Dermis blood vessel endothelial cell (primary cell): ENCODE measurements at regions not wholly inside any gene's neighbourhood (a gene's known extent, or its start where the extent isn't known, plus 50 kb on each side); places are given as distances from the start of the nearest gene placed in this dataset.

Experiments used
- DNase-seq: peaks from one replicate; pipeline ENCODE4 v3.0.0; 2010

- no peak for DNase-seq
Measured at GRCh38 chr11:129590753-129591475, 215.3 kb downstream of the BARX2 start.

GRCh38 chr11:129591527-129591926 is 215.9 kb downstream of the BARX2 start:
- no peak for DNase-seq

- no peak for DNase-seq
Measured at GRCh38 chr11:129592191-129592590, 216.5 kb downstream of the BARX2 start.

- no peak for DNase-seq
Measured at GRCh38 chr11:129593098-129593497, 217.4 kb downstream of the BARX2 start.

GRCh38 chr11:129595038-129595962 is 219.7 kb downstream of the BARX2 start:
- DNase-seq, result no peak

- no peak for DNase-seq
Measured at GRCh38 chr11:129596351-129596750, 219.3 kb upstream of the TMEM45B start.

GRCh38 chr11:129598378-129598777 is 217.3 kb upstream of the TMEM45B start:
- no peak for DNase-seq

- DNase-seq, result no peak
Measured at GRCh38 chr11:129605815-129606214, 209.8 kb upstream of the TMEM45B start.

- DNase-seq, result no peak
Measured at GRCh38 chr11:129608711-129609110, 206.9 kb upstream of the TMEM45B start.

- no peak for DNase-seq
Measured at GRCh38 chr11:129610125-129610524, 205.5 kb upstream of the TMEM45B start.

GRCh38 chr11:129610545-129610944 is 205.1 kb upstream of the TMEM45B start:
- DNase-seq, result no peak

- no peak for DNase-seq
Measured at GRCh38 chr11:129611661-129612446, 203.8 kb upstream of the TMEM45B start.

- DNase-seq, result no peak
Measured at GRCh38 chr11:129612447-129612961, 203.1 kb upstream of the TMEM45B start.

- no peak for DNase-seq
Measured at GRCh38 chr11:129613071-129613470, 202.6 kb upstream of the TMEM45B start.

GRCh38 chr11:129614256-129614944 is 201.2 kb upstream of the TMEM45B start:
- DNase-seq, result no peak

- DNase-seq, result no peak
Measured at GRCh38 chr11:129618046-129618569, 197.5 kb upstream of the TMEM45B start.

- DNase-seq, result no peak
Measured at GRCh38 chr11:129620237-129621104, 195.2 kb upstream of the TMEM45B start.

GRCh38 chr11:129625930-129626329 is 189.7 kb upstream of the TMEM45B start:
- DNase-seq, result no peak

- no peak for DNase-seq
Measured at GRCh38 chr11:129631201-129631600, 184.4 kb upstream of the TMEM45B start.

- DNase-seq, result no peak
Measured at GRCh38 chr11:129636926-129637325, 178.7 kb upstream of the TMEM45B start.

GRCh38 chr11:129637473-129637872 is 178.2 kb upstream of the TMEM45B start:
- DNase-seq, result no peak
